GM23338 (cell line): ENCODE measurements at regions not wholly inside any gene's neighbourhood (a gene's known extent, or its start where the extent isn't known, plus 50 kb on each side); places are given as distances from the start of the nearest gene placed in this dataset.

ENCODE experiments used
- ATAC-seq: fragments of 200-7000 bp; cut with Tn5 transposase; 3 replicates; pipeline ENCODE4 v1.9.1; 2020
- DNase-seq: peaks from one replicate; pipeline ENCODE4 v3.0.0-alpha.2; 2015; ENCODE audit warnings: low spot score
- H2AFZ ChIP-seq: fragments of 200-600 bp; sonication (generic); 2 replicates; pipeline ENCODE4 v1.8.0; 2016; ENCODE audit warnings: antibody characterized with exemption, mild to moderate bottlenecking, moderate library complexity
- H3F3A ChIP-seq: fragments of 200-600 bp; sonication (generic); replicated peaks from 2 replicates; pipeline ENCODE4 v1.8.0; 2017; ENCODE audit warnings: antibody characterized with exemption, mixed run types, low read depth
- H3K27ac ChIP-seq: fragments of 200-600 bp; sonication (generic); 2 replicates; pipeline ENCODE4 v1.6.1; 2016; ENCODE audit warnings: low read depth
- H3K27me3 ChIP-seq: fragments of 200-600 bp; sonication (generic); 2 replicates; pipeline ENCODE4 v1.8.0; 2016; ENCODE audit warnings: mild to moderate bottlenecking, mixed run types, moderate library complexity; ENCODE audit not compliant: insufficient read depth
- H3K36me3 ChIP-seq: fragments of 200-600 bp; sonication (generic); 2 replicates; pipeline ENCODE4 v1.8.0; 2016; ENCODE audit warnings: mild to moderate bottlenecking; ENCODE audit not compliant: insufficient read depth
- H3K4me1 ChIP-seq: fragments of 200-600 bp; sonication (generic); 2 replicates; pipeline ENCODE4 v1.8.0; 2016; ENCODE audit warnings: mild to moderate bottlenecking, moderate library complexity; ENCODE audit not compliant: insufficient read depth
- H3K4me2 ChIP-seq: fragments of 200-600 bp; sonication (generic); 2 replicates; pipeline ENCODE4 v1.7.1; 2017; ENCODE audit warnings: mixed run types
- H3K4me3 ChIP-seq: fragments of 200-600 bp; sonication (generic); 2 replicates; pipeline ENCODE4 v1.6.1; 2016; ENCODE audit warnings: mixed run types
- H3K79me2 ChIP-seq: fragments of 200-600 bp; sonication (generic); replicated peaks from 2 replicates; pipeline ENCODE4 v1.8.0; 2017; ENCODE audit warnings: mild to moderate bottlenecking; ENCODE audit not compliant: insufficient read depth
- H3K9me2 ChIP-seq: fragments of 200-600 bp; sonication (generic); 2 replicates; pipeline ENCODE4 v1.8.0; 2017; ENCODE audit not compliant: insufficient read depth
- H4K20me1 ChIP-seq: fragments of 200-600 bp; sonication (generic); replicated peaks from 2 replicates; pipeline ENCODE4 v1.8.0; 2017; ENCODE audit warnings: mild to moderate bottlenecking; ENCODE audit not compliant: insufficient read depth
- H3K27ac Mint-ChIP-seq: 2 replicates; pipeline ENCODE4 v1.8.0; 2020; ENCODE audit warnings: inconsistent platforms, mild to moderate bottlenecking, moderate library complexity, mixed read lengths
- H3K27me3 Mint-ChIP-seq: 3 replicates; pipeline ENCODE4 v1.8.0; 2022; ENCODE audit warnings: low read depth, mild to moderate bottlenecking, moderate library complexity, mixed read lengths, inconsistent platforms; ENCODE audit not compliant: insufficient read depth, poor library complexity
- H3K36me3 Mint-ChIP-seq: 3 replicates; pipeline ENCODE4 v1.8.0; 2021; ENCODE audit warnings: low read depth, mild to moderate bottlenecking, inconsistent platforms, moderate library complexity, mixed read lengths
- H3K4me1 Mint-ChIP-seq: 3 replicates; pipeline ENCODE4 v1.8.0; 2020; ENCODE audit warnings: mild to moderate bottlenecking, inconsistent platforms, mixed read lengths
- H3K4me3 Mint-ChIP-seq: 3 replicates; pipeline ENCODE4 v1.8.0; 2021; ENCODE audit warnings: moderate library complexity, mild to moderate bottlenecking, inconsistent platforms, mixed read lengths
- H3K9me3 Mint-ChIP-seq: 3 replicates; pipeline ENCODE4 v1.8.0; 2020; ENCODE audit warnings: moderate library complexity, mild to moderate bottlenecking, inconsistent platforms, mixed read lengths
- CREB1 ChIP-seq: fragments of 250-450 bp; sonication (Bioruptor Pico); IDR thresholded peaks from 2 replicates; pipeline ENCODE4 v1.5.0; 2020; ENCODE audit warnings: low read depth, mild to moderate bottlenecking, moderate library complexity
- CTCF ChIP-seq, 2 experiments: fragments of 200-600 bp in 1 of 2; sonication (generic) in 1 of 2; conservative IDR thresholded peaks; 2 replicates each; pipeline versions ENCODE4 v1.5.1 to v1.6.1; 2016 to 2017; ENCODE audit warnings: antibody characterized with exemption in 2 of 2, low read depth in 2 of 2, mild to moderate bottlenecking in 2 of 2, moderate library complexity in 1 of 2
- ETS1 ChIP-seq: IDR thresholded peaks from 2 replicates; pipeline ENCODE4 v1.6.1; 2016; ENCODE audit warnings: antibody characterized with exemption
- EZH2 ChIP-seq: fragments of 200-600 bp; sonication (generic); IDR thresholded peaks from one replicate; pipeline ENCODE4 v1.8.0; 2017; ENCODE audit warnings: antibody characterized with exemption, mild to moderate bottlenecking, low read depth; ENCODE audit not compliant: unreplicated experiment
- EZH2phosphoT487 ChIP-seq: fragments of 200-600 bp; sonication (generic); IDR thresholded peaks from one replicate; pipeline ENCODE4 v1.8.1; 2018; ENCODE audit warnings: antibody characterized with exemption; ENCODE audit not compliant: unreplicated experiment
- JUNB ChIP-seq: IDR thresholded peaks from one replicate; pipeline ENCODE4 v1.6.1; 2016; ENCODE audit warnings: antibody characterized with exemption; ENCODE audit not compliant: unreplicated experiment
- NANOG ChIP-seq: IDR thresholded peaks from 2 replicates; pipeline ENCODE4 v1.6.1; 2016; ENCODE audit warnings: antibody characterized with exemption, borderline replicate concordance
- POLR2AphosphoS5 ChIP-seq: IDR thresholded peaks from 2 replicates; pipeline ENCODE4 v1.6.1; 2016; ENCODE audit warnings: antibody characterized with exemption, low read depth
- REST ChIP-seq: IDR thresholded peaks from one replicate; pipeline ENCODE4 v1.6.1; 2018; ENCODE audit warnings: antibody characterized with exemption; ENCODE audit not compliant: unreplicated experiment
- STAT1 ChIP-seq: IDR thresholded peaks from one replicate; pipeline ENCODE4 v1.6.1; 2016; ENCODE audit warnings: antibody characterized with exemption; ENCODE audit not compliant: unreplicated experiment
- ZNF114 ChIP-seq: fragments of 250-450 bp; sonication (Bioruptor Pico); IDR thresholded peaks from 2 replicates; pipeline ENCODE4 v1.5.0; 2020; ENCODE audit warnings: mild to moderate bottlenecking, moderate library complexity
- ZNF331 ChIP-seq: fragments of 250-450 bp; sonication (Bioruptor Pico); IDR thresholded peaks from 2 replicates; pipeline ENCODE4 v1.5.0; 2020; ENCODE audit warnings: low read depth, mild to moderate bottlenecking, moderate library complexity
- ZNF462 ChIP-seq: fragments of 250-450 bp; sonication (Bioruptor Pico); IDR thresholded peaks from 2 replicates; pipeline ENCODE4 v1.5.0; 2020; ENCODE audit warnings: mild to moderate bottlenecking, moderate library complexity

GRCh38 chr5:66427139-66427442, 169.1 kb upstream of the MAST4 start:
- H3K27me3 Mint-ChIP-seq: no peaks in the 10 kb centered on the region
- no peaks in the 10 kb centered on the region for H3K4me1 ChIP-seq

More at GRCh38 chr5:66427139-66427442, 169.1 kb upstream of the MAST4 start:
- Histone ChIP-seq H3K9me2 (no peaks in the 10 kb centered on the region), H3F3A (no peaks in the 10 kb centered on the region), H3K36me3 (no peaks in the 10 kb centered on the region), H3K4me2 (no peak overlapping the region), H3K79me2 (no peaks in the 10 kb centered on the region), H3K27me3 (no peaks in the 10 kb centered on the region), H3K27ac (no peak overlapping the region), H4K20me1 (no peaks in the 10 kb centered on the region), H2AFZ (0 out of 2 replicates have a peak overlapping the region, but pooled peaks have one; percentile 34), H3K4me3 (no peak overlapping the region)
- Mint-ChIP-seq H3K4me3 (no peak overlapping the region), H3K9me3 (peaks cover 13% of the 10 kb centered on the region), H3K27ac (no peak overlapping the region), H3K4me1 (no peaks in the 10 kb centered on the region), H3K36me3 (no peaks in the 10 kb centered on the region)
- TF ChIP-seq JUNB: no peak
- TF ChIP-seq ZNF462 (CRISPR knock-in tag): no peak
- no peak for TF ChIP-seq CREB1 (CRISPR knock-in tag)
- TF ChIP-seq STAT1: no peak
- TF ChIP-seq CTCF (conservative IDR thresholded peaks at IDR 0.05; ENCODE audit: low read depth in 2 of 2): no peak
- TF ChIP-seq POLR2AphosphoS5: no peak
- TF ChIP-seq ZNF114 (CRISPR knock-in tag): no peak
- no peak for TF ChIP-seq NANOG
- TF ChIP-seq REST: no peak
- TF ChIP-seq EZH2phosphoT487: no peak
- no peak for TF ChIP-seq ETS1
- TF ChIP-seq EZH2: no peak
- TF ChIP-seq ZNF331 (CRISPR knock-in tag): no peak
- no peak for ATAC-seq
- no peak for DNase-seq
